ENCODE measurements at regions not wholly inside any gene's neighbourhood (a gene's known extent, or its start where the extent isn't known, plus 50 kb on each side); places are given as distances from the start of the nearest gene placed in this dataset.

- no peak for DNase-seq (ENCODE audit: low read depth in 2 of 3, low spot score in 2 of 3)
Measured at GRCh38 chr13:40136896-40137295, 481.4 kb downstream of the COG6 start.

DNA sequence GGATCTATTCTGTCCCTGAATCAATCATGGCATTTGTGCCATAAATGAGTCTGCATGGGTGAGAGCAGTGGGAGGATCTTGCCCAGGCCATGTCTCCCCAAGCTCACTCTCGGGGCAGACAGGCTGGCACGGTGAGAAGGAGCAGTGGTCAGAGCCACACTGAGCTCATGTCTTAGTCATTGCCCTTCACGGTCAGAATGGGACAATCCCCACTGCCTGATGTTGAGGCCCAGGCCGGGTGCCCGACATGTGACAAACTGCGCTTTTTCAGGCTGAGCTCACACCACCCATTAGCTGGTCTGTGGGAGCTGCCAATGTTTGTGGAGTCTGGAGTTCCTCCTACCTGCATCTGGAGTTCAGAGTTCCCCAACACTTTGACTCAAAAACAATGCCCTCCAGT is 481.9 kb downstream of the COG6 start:
- no peak for DNase-seq (ENCODE audit: low read depth in 2 of 3, low spot score in 2 of 3)

GRCh38 chr13:40139896-40140520 is 484.5 kb downstream of the COG6 start:
- no peak for DNase-seq (ENCODE audit: low read depth in 2 of 3, low spot score in 2 of 3)

- no peak for DNase-seq (ENCODE audit: low read depth in 2 of 3, low spot score in 2 of 3)
Measured at GRCh38 chr13:40141859-40142555, 486.5 kb downstream of the COG6 start.

- DNase-seq (ENCODE audit: low read depth in 2 of 3, low spot score in 2 of 3), result no peak
Measured at GRCh38 chr13:40143106-40143505, 487.6 kb downstream of the COG6 start.

- no peak for DNase-seq (ENCODE audit: low read depth in 2 of 3, low spot score in 2 of 3)
Measured at GRCh38 chr13:40143559-40143958, 488.1 kb downstream of the COG6 start.

DNA sequence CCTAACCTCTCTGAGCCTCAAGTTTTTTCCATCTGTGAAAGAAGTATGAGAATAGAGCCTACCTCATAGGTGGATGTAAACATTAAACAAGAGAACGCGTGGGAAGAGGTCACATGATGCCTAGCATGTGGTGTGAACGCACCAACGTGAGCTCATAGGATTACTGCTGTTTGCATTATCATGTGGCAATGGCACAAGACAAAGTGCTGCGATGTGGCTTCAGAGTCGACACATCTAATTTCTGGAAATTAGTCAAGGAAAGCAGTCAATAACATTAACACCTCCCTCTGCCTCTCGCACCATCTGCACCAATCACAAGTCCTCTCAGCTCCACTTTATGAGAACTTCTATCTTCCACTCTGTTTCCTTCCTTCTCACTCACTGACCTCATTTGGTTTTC is 489.7 kb downstream of the COG6 start:
- no peak for DNase-seq (ENCODE audit: low read depth in 2 of 3, low spot score in 2 of 3)

DNA sequence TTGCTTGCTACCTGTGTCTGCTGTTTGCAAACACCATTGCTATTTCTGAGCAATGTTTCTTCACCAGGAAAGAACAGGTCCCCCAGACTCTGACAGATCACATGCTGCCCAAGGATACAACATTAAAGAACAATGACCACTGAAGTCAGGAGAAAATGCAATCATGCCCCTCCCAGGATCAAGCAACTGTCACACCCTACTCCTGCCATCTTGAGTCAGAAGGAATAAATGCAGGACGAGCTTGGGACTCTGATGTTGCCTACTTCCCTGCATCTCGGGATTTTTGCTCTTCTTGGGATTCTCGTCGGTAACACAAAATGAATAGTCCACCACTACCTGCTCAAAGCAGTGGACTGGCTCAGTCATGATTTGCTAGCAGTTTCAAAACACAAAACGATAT is 490.6 kb downstream of the COG6 start:
- no peak for DNase-seq (ENCODE audit: low read depth in 2 of 3, low spot score in 2 of 3)

GRCh38 chr13:40146611-40147117 is 491.2 kb downstream of the COG6 start:
- no peak for DNase-seq (ENCODE audit: low read depth in 2 of 3, low spot score in 2 of 3)

- DNase-seq (ENCODE audit: low read depth in 2 of 3, low spot score in 2 of 3), result no peak
Measured at GRCh38 chr13:40148101-40148500, 492.6 kb downstream of the COG6 start.

- DNase-seq (ENCODE audit: low read depth in 2 of 3, low spot score in 2 of 3), result no peak
Measured at GRCh38 chr13:40148742-40149141, 493.3 kb downstream of the COG6 start.

GRCh38 chr13:40149611-40150274 is 494.3 kb downstream of the COG6 start:
- DNase-seq (ENCODE audit: low read depth in 2 of 3, low spot score in 2 of 3), result no peak

- no peak for DNase-seq (ENCODE audit: low read depth in 2 of 3, low spot score in 2 of 3)
Measured at GRCh38 chr13:40151673-40152072, 496.2 kb downstream of the COG6 start.

DNA sequence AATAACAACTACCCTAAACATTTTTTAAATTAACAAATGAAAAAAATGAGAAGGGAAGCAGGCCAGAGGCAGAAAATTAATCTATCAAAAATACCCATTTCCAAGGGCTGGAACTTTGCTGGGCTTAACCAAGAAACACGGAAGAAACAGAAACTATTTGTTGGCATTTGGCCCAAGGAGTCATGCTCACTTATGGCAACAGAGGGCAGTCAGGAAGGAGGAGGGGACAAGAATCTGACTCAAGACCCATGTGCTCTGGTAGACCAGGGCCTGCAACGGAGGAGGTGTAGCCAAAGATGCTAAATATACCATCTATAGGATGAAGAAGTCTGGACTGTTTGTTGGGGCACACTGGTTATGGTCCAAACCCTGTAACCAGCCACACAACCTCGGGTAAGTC is 496.7 kb downstream of the COG6 start:
- DNase-seq (ENCODE audit: low read depth in 2 of 3, low spot score in 2 of 3), result no peak

- DNase-seq (ENCODE audit: low read depth in 2 of 3, low spot score in 2 of 3), result no peak
Measured at GRCh38 chr13:40152922-40153321, 497.5 kb downstream of the COG6 start.

- no peak for DNase-seq (ENCODE audit: low read depth in 2 of 3, low spot score in 2 of 3)
Measured at GRCh38 chr13:40153516-40153915, 498.1 kb downstream of the COG6 start.

- no peak for DNase-seq (ENCODE audit: low read depth in 2 of 3, low spot score in 2 of 3)
Measured at GRCh38 chr13:40155201-40155600, 499.7 kb downstream of the COG6 start.

GRCh38 chr13:40158218-40158617 is 502.8 kb downstream of the COG6 start:
- no peak for DNase-seq (ENCODE audit: low read depth in 2 of 3, low spot score in 2 of 3)

GRCh38 chr13:40158757-40159156 is 503.3 kb downstream of the COG6 start:
- DNase-seq (ENCODE audit: low read depth in 2 of 3, low spot score in 2 of 3), result no peak

GRCh38 chr13:40159736-40160135 is 504.3 kb downstream of the COG6 start:
- no peak for DNase-seq (ENCODE audit: low read depth in 2 of 3, low spot score in 2 of 3)

DNA sequence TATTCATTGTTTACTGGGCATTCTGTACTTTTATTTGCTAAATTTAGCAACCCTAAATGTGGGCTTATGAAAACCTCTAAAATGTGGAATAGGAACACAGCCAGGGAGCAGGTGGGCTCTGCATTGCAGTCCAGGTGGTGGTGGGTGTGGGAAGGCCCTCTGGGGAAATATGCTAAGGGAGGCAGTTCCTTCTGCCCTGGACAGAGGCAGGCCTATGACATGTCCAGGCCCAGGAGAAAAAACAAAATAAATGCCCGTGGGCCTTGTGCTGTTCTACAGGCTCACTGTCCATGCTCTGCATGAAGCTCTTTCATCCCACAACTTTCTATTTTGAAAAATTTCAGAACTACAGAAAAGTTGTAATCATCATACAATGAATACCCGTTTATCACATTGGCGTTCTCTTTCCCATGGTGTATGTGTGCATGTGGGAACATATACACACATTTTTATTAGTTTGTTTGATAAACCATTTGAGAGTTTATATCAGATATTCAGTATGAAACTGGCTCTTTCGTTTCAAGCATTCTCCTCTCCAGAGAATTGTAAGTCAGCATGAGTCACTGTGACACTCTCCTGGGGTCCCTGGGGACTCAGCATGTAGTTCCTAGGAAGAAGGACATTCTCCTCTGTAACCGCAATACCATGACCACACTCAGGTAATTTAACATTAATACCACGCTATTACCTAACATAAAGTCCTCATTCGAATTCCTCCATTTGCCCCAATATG is 505.3 kb downstream of the COG6 start:
- no peak for DNase-seq (ENCODE audit: low read depth in 2 of 3, low spot score in 2 of 3)

GRCh38 chr13:40161351-40161810 is 505.1 kb downstream of the FOXO1 start:
- DNase-seq (ENCODE audit: low read depth in 2 of 3, low spot score in 2 of 3), result no peak
